ENCODE measurements at regions not wholly inside any gene's neighbourhood (a gene's known extent, or its start where the extent isn't known, plus 50 kb on each side); places are given as distances from the start of the nearest gene placed in this dataset.

DNA sequence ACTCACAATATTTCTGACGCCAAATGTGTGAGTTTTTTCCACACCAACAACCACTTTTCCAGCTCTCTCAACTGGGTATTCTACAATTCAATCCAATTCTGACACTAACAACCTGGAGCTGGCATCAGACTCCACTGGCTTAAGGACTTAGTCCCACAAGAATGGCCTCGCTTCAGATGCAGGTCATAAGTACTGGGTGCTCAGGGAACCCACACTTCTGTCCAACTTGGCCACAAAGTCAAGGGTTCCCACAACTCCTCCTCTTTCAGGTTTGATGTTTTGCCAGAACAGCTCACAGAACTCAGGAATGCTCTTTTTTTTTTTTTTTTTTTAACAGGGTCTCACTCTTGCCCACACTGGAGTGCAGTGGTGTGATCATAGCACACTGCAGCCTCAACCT is 56.1 kb upstream of the TMC5 start:
- intact Hi-C loops (cut with DNase I, micrococcal nuclease), result no loop called here
- ChIA-PET CTCF (interaction anchor here (1.1 kb wide), 1 partner anchor 27 kb away, joined by 3 read pairs; no protein-coding TSS in a partner anchor), POLR2A (no interaction called here)
- Mint-ChIP-seq H3K9me3 (ENCODE audit: low read depth) (no peaks in the 10 kb centered on the region), H3K27ac (no peak overlapping the region), H3K4me1 (no peaks in the 10 kb centered on the region), H3K4me3 (no peak overlapping the region), H3K36me3 (ENCODE audit: low read depth) (no peaks in the 10 kb centered on the region), H3K27me3 (peaks cover 3% of the 10 kb centered on the region)
- no peak for DNase-seq
- ATAC-seq, result no peak

GRCh38 chr16:19363740-19364139 is 53.9 kb upstream of the TMC5 start:
- ATAC-seq, result no peak
- ChIA-PET CTCF (interaction anchor here (0.6 kb wide), 1 partner anchor 139 kb away, joined by 4 read pairs; no protein-coding TSS in a partner anchor), POLR2A (no interaction called here)
- Mint-ChIP-seq H3K27me3 (peaks cover 3% of the 10 kb centered on the region), H3K27ac (no peak overlapping the region), H3K4me1 (no peaks in the 10 kb centered on the region), H3K9me3 (ENCODE audit: low read depth) (peaks cover 6% of the 10 kb centered on the region), H3K4me3 (no peak overlapping the region), H3K36me3 (ENCODE audit: low read depth) (no peaks in the 10 kb centered on the region)
- intact Hi-C loops (cut with DNase I, micrococcal nuclease), result no loop called here
- no peak for DNase-seq

DNA sequence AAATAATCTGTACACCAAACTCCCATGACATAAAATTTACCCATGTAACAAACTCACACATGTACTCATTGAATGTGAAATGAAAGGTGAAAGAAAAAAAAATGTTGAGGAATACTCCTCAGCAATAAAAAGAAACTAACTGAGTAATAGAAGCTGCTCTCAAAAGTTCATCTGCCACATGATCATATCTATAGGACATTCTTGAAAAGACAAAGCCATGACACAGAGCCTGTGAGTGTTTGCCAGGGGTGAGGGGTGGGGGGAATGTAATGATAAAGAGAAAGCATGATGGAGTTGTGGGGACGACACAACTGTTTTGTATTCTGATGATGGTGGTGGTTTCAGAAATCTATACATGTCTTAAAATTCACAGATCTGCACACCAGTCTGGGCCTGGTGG is 52.2 kb upstream of the TMC5 start:
- ATAC-seq, result no peak
- Mint-ChIP-seq H3K27ac (no peak overlapping the region), H3K4me1 (no peaks in the 10 kb centered on the region), H3K4me3 (no peak overlapping the region), H3K36me3 (ENCODE audit: low read depth) (no peaks in the 10 kb centered on the region), H3K27me3 (peaks cover 3% of the 10 kb centered on the region), H3K9me3 (ENCODE audit: low read depth) (peaks cover 6% of the 10 kb centered on the region)
- no peak for DNase-seq
- ChIA-PET POLR2A (interaction anchor here (0.7 kb wide), 1 partner anchor 10 kb away, joined by 4 read pairs; no protein-coding TSS in a partner anchor), CTCF (no interaction called here)
- intact Hi-C loops (cut with DNase I, micrococcal nuclease), result no loop called here

DNA sequence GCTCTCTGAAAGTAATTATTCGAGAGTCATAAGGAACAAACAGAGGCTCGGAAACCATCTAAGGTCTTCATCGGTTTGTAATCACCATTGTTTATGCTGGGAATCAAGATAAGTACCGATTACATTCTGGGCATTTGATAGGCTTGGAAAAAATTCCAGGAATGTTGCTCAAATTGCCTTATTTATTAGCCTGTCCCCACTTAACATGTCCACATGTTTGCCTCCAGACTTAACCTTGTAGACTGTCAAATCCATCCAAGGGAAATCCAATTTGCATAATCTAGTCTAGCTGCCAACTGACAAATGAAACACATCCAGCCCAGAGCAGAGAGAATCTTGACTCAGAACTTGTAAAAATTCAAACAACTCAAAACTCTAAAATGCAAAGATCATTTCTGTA is 51.3 kb upstream of the TMC5 start:
- Mint-ChIP-seq H3K4me3 (no peak overlapping the region), H3K27me3 (peaks cover 3% of the 10 kb centered on the region), H3K4me1 (no peaks in the 10 kb centered on the region), H3K9me3 (ENCODE audit: low read depth) (peaks cover 6% of the 10 kb centered on the region), H3K27ac (no peak overlapping the region), H3K36me3 (ENCODE audit: low read depth) (no peaks in the 10 kb centered on the region)
- CTCF ChIA-PET, result no interaction called here
- intact Hi-C loops (cut with DNase I, micrococcal nuclease), result no loop called here
- no peak for ATAC-seq
- POLR2A ChIA-PET, result no interaction called here
- DNase-seq, result no peak

DNA sequence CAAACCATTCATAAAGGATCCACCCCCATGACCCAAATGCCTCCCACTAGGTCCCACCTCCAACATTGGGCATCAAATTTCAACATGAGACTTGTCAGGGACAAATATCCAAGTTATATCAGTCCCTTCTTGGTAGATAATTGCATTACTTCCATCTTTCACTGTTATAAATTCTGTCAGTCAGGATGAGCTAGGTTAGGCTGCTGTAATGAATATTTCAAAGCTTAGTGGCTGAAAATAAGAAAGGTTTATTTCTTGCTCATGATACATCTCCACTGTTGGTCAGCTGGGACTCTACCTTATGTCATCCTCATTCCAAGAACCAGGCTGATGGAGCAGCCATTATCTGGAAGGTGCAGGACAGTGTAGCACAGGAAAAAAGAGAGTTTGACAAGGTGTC is 50.3 kb upstream of the TMC5 start:
- Mint-ChIP-seq H3K27me3 (no peaks in the 10 kb centered on the region), H3K27ac (no peak overlapping the region), H3K4me3 (no peak overlapping the region), H3K4me1 (no peaks in the 10 kb centered on the region), H3K9me3 (ENCODE audit: low read depth) (peaks cover 6% of the 10 kb centered on the region), H3K36me3 (ENCODE audit: low read depth) (no peaks in the 10 kb centered on the region)
- DNase-seq (no peak), ATAC-seq (no peak)
- CTCF ChIA-PET, result no interaction called here
- POLR2A ChIA-PET, result no interaction called here
- intact Hi-C loops (cut with DNase I, micrococcal nuclease), result no loop called here
